A549 (cell line): ENCODE measurements at regions not wholly inside any gene's neighbourhood (a gene's known extent, or its start where the extent isn't known, plus 50 kb on each side); places are given as distances from the start of the nearest gene placed in this dataset.

Source experiments
- ATAC-seq, 2 experiments: fragments of 200-7000 bp in 1 of 2; fragments of >200 bp in 1 of 2; cut with Nextera tagmentation in 1 of 2; cut with Tn5 transposase in 1 of 2; 3 replicates each; pipeline versions ENCODE4 v1.8.0 to v1.9.1; 2018 to 2020; ENCODE audit warnings: mild to moderate bottlenecking in 1 of 2, moderate library complexity in 1 of 2
- CTCF ChIA-PET: fragments of 300-600 bp; sonication (Branson Sonifier 250); formaldehyde crosslinking; extraction: SDS; loops from one replicate; lab custom pipeline; 2021; ENCODE audit warnings: antibody characterized with exemption, inconsistent platforms; lab: Yijun Ruan, JAX
- POLR2A ChIA-PET: fragments of 350-600 bp; formaldehyde crosslinking; extraction: SDS; loops from one replicate; lab custom pipeline; 2021; ENCODE audit warnings: antibody characterized with exemption, inconsistent platforms; lab: Yijun Ruan, JAX
- DNase-seq, 2 experiments: peaks; one replicate each; pipeline versions ENCODE4 v3.0.0 to v3.0.0-alpha.2; 2011 to 2016; ENCODE audit warnings: low read depth in 1 of 2, low spot score in 1 of 2
- FAIRE-seq: peaks from 2 replicates; lab custom pipeline; 2011; peaks lifted over from hg19 to GRCh38; lab: Jason Lieb, UNC
- H3K27ac ChIP-seq, 2 experiments: fragments of >200 bp; sonication (Bioruptor Twin); formaldehyde crosslinking; 3 replicates each; pipeline ENCODE4 v1.5.1; 2016 to 2017
- H3K4me1 ChIP-seq: fragments of >200 bp; sonication (Bioruptor Twin); formaldehyde crosslinking; 3 replicates; pipeline ENCODE4 v1.6.1; 2016
- H3K4me2 ChIP-seq: fragments of >200 bp; sonication (Bioruptor Twin); formaldehyde crosslinking; 3 replicates; pipeline ENCODE4 v1.6.1; 2016
- H3K4me3 ChIP-seq: fragments of >200 bp; sonication (Bioruptor Twin); formaldehyde crosslinking; 3 replicates; pipeline ENCODE4 v1.5.1; 2016
- H3K9me3 ChIP-seq: fragments of >200 bp; sonication (Bioruptor Twin); formaldehyde crosslinking; 3 replicates; pipeline ENCODE4 v1.6.1; 2016
- BHLHE40 ChIP-seq: IDR thresholded peaks from 2 replicates; pipeline ENCODE4 v1.6.1; 2012; ENCODE audit warnings: low read depth, low read length, inconsistent platforms
- CBX8 ChIP-seq: fragments of 200-600 bp; sonication (generic); IDR thresholded peaks from 2 replicates; pipeline ENCODE4 v1.6.1; 2016
- CEBPB ChIP-seq, 2 experiments: fragments of >200 bp in 1 of 2; sonication (Bioruptor Twin) in 1 of 2; formaldehyde crosslinking in 1 of 2; IDR thresholded peaks; 2 replicates each; pipeline ENCODE4 v1.6.1; 2012 to 2016
- CHD2 ChIP-seq: fragments of 150-350 bp; IDR thresholded peaks from 2 replicates; pipeline ENCODE4 v1.6.1; 2014; ENCODE audit warnings: low read length; ENCODE audit not compliant: partially characterized antibody
- EHMT2 ChIP-seq: fragments of 200-600 bp; sonication (generic); IDR thresholded peaks from 2 replicates; pipeline ENCODE4 v1.6.1; 2016; ENCODE audit warnings: antibody characterized with exemption, low read depth, mild to moderate bottlenecking, moderate library complexity
- ESRRA ChIP-seq: fragments of 150-350 bp; IDR thresholded peaks from 2 replicates; pipeline ENCODE4 v1.6.1; 2014; ENCODE audit warnings: mild to moderate bottlenecking, low read length, borderline replicate concordance
- FOSB ChIP-seq: fragments of 250-450 bp; sonication (Bioruptor Pico); IDR thresholded peaks from 2 replicates; pipeline ENCODE4 v1.5.0; 2020; ENCODE audit warnings: mild to moderate bottlenecking, moderate library complexity
- GATA3 ChIP-seq: IDR thresholded peaks from 2 replicates; pipeline ENCODE4 v1.6.1; 2012; ENCODE audit warnings: borderline replicate concordance
- HEYL ChIP-seq: fragments of 250-450 bp; sonication (Bioruptor Pico); IDR thresholded peaks from 2 replicates; pipeline ENCODE4 v1.8.0; 2021; ENCODE audit warnings: mild to moderate bottlenecking, moderate library complexity
- HOXA7 ChIP-seq: fragments of 250-450 bp; sonication (Bioruptor Pico); IDR thresholded peaks from 2 replicates; pipeline ENCODE4 v1.5.0; 2020; ENCODE audit warnings: mild to moderate bottlenecking, moderate library complexity
- JUNB ChIP-seq: fragments of >200 bp; sonication (Bioruptor Twin); formaldehyde crosslinking; IDR thresholded peaks from 2 replicates; pipeline ENCODE4 v1.6.1; 2016
- KDM5A ChIP-seq: fragments of 200-600 bp; sonication (generic); IDR thresholded peaks from 2 replicates; pipeline ENCODE4 v1.6.1; 2016; ENCODE audit warnings: antibody characterized with exemption, mild to moderate bottlenecking
- MAZ ChIP-seq: fragments of 150-350 bp; IDR thresholded peaks from 2 replicates; pipeline ENCODE4 v1.6.1; 2014; ENCODE audit warnings: antibody characterized with exemption, low read depth, low read length, borderline replicate concordance
- POLR2A ChIP-seq: IDR thresholded peaks from 2 replicates; pipeline ENCODE4 v1.6.1; 2012; ENCODE audit warnings: mild to moderate bottlenecking, low read length
- POLR2AphosphoS2 ChIP-seq: conservative IDR thresholded peaks from 2 replicates; pipeline ENCODE4 v1.6.1; 2012; ENCODE audit warnings: low read length, improper control_type of control experiment, inconsistent platforms
- RAD21 ChIP-seq, 2 experiments: fragments of >200 bp in 1 of 2; sonication (Bioruptor Twin) in 1 of 2; formaldehyde crosslinking in 1 of 2; IDR thresholded peaks in 1 of 2; conservative IDR thresholded peaks in 1 of 2; 2 replicates in 1 of 2; 3 replicates in 1 of 2; pipeline ENCODE4 v1.6.1; 2012 to 2018; ENCODE audit warnings: inconsistent platforms in 1 of 2
- RCOR1 ChIP-seq: fragments of 150-350 bp; IDR thresholded peaks from 2 replicates; pipeline ENCODE4 v1.6.1; 2014; ENCODE audit warnings: antibody characterized with exemption, low read length, low read depth
- RNF2 ChIP-seq: fragments of 200-600 bp; sonication (generic); IDR thresholded peaks from 2 replicates; pipeline ENCODE4 v1.6.1; 2016; ENCODE audit warnings: low read depth, mild to moderate bottlenecking, antibody characterized with exemption, moderate library complexity, borderline replicate concordance
- SMC3 ChIP-seq: fragments of >200 bp; sonication (Bioruptor Twin); formaldehyde crosslinking; IDR thresholded peaks from 3 replicates; pipeline ENCODE4 v1.6.1; 2018; ENCODE audit warnings: inconsistent platforms
- SREBF2 ChIP-seq: fragments of 450-650 bp; IDR thresholded peaks from 2 replicates; pipeline ENCODE4 v1.6.1; 2014; ENCODE audit warnings: mild to moderate bottlenecking, moderate library complexity
- TP53 ChIP-seq: fragments of 250-450 bp; sonication (Bioruptor Pico); IDR thresholded peaks from 2 replicates; pipeline ENCODE4 v1.5.0; 2021; ENCODE audit warnings: mild to moderate bottlenecking, moderate library complexity
- USF2 ChIP-seq: fragments of 450-650 bp; IDR thresholded peaks from 2 replicates; pipeline ENCODE4 v1.6.1; 2014; ENCODE audit warnings: antibody characterized with exemption
- ZFP36 ChIP-seq: fragments of 450-650 bp; IDR thresholded peaks from 2 replicates; pipeline ENCODE4 v1.6.1; 2014; ENCODE audit warnings: borderline replicate concordance; ENCODE audit not compliant: partially characterized antibody
- ZNF302 ChIP-seq: fragments of 250-450 bp; sonication (Bioruptor Pico); IDR thresholded peaks from 2 replicates; pipeline ENCODE4 v1.9.0; 2021; ENCODE audit warnings: inconsistent platforms, mild to moderate bottlenecking, moderate library complexity
- WGBS: methylation state at CpG from one replicate; pipeline ENCODE4 v1.1.6; 2017; ENCODE audit errors: missing lambda C conversion rate; 5-methylcytosine and 5-hydroxymethylcytosine counted together
- TF ChIP-seq, protein P1 (sequence below): IDR thresholded peaks from 2 replicates; pipeline ENCODE4 v1.6.1; 2012; ENCODE audit warnings: low read depth, borderline replicate concordance
- TF ChIP-seq, protein P2 (sequence below): fragments of >200 bp; sonication (Bioruptor Twin); formaldehyde crosslinking; IDR thresholded peaks from 3 replicates; pipeline ENCODE4 v1.6.1; 2016
- TF ChIP-seq, protein P3 (sequence below): fragments of 250-450 bp; sonication (Bioruptor Pico); IDR thresholded peaks from 2 replicates; pipeline ENCODE4 v1.5.0; 2020; ENCODE audit warnings: low read depth, mild to moderate bottlenecking, moderate library complexity

GRCh38 chr12:30862486-30862885 is 64.1 kb upstream of the TSPAN11 start:
- 20% methylated on average over 5 of the region's 5 CpGs for WGBS
- ChIA-PET CTCF (interaction anchor here (0.5 to 2.8 kb wide), 4 partner anchors 11 to 471 kb away, joined by 3 to 14 read pairs (median 6); no protein-coding TSS in a partner anchor), POLR2A (no interaction called here)
- Histone ChIP-seq H3K4me3 (no peak overlapping the region), H3K4me2 (no peak overlapping the region)
- ATAC-seq (peak in 1 of 2 experiments; percentile 44; a peak in 3 of 6 replicates), DNase-seq (no peak)
- no peak for TF ChIP-seq RCOR1
- no peak for TF ChIP-seq USF2
- TF ChIP-seq ESRRA, result no peak
- TF ChIP-seq, protein P1, sequence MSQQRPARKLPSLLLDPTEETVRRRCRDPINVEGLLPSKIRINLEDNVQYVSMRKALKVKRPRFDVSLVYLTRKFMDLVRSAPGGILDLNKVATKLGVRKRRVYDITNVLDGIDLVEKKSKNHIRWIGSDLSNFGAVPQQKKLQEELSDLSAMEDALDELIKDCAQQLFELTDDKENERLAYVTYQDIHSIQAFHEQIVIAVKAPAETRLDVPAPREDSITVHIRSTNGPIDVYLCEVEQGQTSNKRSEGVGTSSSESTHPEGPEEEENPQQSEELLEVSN, result no peak
- no peak for TF ChIP-seq MAZ
- no peak for TF ChIP-seq HEYL (CRISPR knock-in tag)
- TF ChIP-seq RNF2, result no peak
- TF ChIP-seq GATA3, result no peak
- no peak for TF ChIP-seq SMC3
- TF ChIP-seq, all 56 proteins: peak for 0
- peaks cover 3% of the 10 kb centered on the region; the same call in 1 of the 3 replicates for H3K9me3 ChIP-seq
- H3K27ac ChIP-seq, result no peak overlapping the region
- no peak for FAIRE-seq
- no peaks in the 10 kb centered on the region for H3K4me1 ChIP-seq

GRCh38 chr12:30859226-30859625 is 67.3 kb upstream of the TSPAN11 start:
- H3K4me2 ChIP-seq, result no peak overlapping the region
- H3K4me1 ChIP-seq, result no peaks in the 10 kb centered on the region
- ATAC-seq (no peak), DNase-seq (no peak), FAIRE-seq (no peak)
- H3K4me3 ChIP-seq, result no peak overlapping the region
- no peaks in the 10 kb centered on the region for H3K9me3 ChIP-seq
- 0 out of 2 replicates have a peak, but pooled peaks have one; percentile 11 for TF ChIP-seq POLR2A
- no peak for TF ChIP-seq ZNF302
- CTCF ChIA-PET, result interaction anchor here (0.7 to 2.3 kb wide), 5 partner anchors 8 to 373 kb away, joined by 3 to 13 read pairs (median 4); no protein-coding TSS in a partner anchor
- 89% methylated on average over 2 of the region's 2 CpGs for WGBS
- no peak overlapping the region for H3K27ac ChIP-seq
- POLR2A ChIA-PET, result no interaction called here

DNA sequence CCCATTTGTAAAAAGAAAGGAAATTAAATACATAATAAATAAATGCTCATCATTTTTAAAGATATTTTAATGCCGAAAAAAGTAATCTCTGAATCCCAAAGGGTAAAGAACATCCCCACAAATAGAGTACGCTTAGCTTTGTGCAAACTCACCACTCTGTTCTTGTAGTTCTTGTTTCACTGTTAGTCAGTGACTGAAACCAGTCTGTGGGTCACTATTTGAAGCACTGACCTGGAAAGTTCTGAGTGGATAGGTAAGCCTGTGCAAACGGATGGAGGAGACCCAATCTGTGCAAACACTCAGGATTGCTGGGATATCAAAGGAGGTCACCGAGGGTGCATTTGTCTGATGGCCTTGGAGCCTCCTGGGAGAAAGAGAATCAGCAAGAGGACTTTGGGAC is 68.1 kb upstream of the TSPAN11 start:
- POLR2A ChIA-PET, result no interaction called here
- H3K4me3 ChIP-seq, result no peak overlapping the region
- no peak overlapping the region for H3K27ac ChIP-seq
- DNase-seq (no peak), ATAC-seq (no peak), FAIRE-seq (no peak)
- TF ChIP-seq CHD2, result no peak
- no peak for TF ChIP-seq POLR2AphosphoS2
- no peak for TF ChIP-seq TP53
- TF ChIP-seq, protein P2, sequence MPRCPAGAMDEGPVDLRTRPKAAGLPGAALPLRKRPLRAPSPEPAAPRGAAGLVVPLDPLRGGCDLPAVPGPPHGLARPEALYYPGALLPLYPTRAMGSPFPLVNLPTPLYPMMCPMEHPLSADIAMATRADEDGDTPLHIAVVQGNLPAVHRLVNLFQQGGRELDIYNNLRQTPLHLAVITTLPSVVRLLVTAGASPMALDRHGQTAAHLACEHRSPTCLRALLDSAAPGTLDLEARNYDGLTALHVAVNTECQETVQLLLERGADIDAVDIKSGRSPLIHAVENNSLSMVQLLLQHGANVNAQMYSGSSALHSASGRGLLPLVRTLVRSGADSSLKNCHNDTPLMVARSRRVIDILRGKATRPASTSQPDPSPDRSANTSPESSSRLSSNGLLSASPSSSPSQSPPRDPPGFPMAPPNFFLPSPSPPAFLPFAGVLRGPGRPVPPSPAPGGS, result no peak
- TF ChIP-seq JUNB, result no peak
- no peak for TF ChIP-seq KDM5A
- no peak for TF ChIP-seq USF2
- no peak for TF ChIP-seq HEYL (CRISPR knock-in tag)
- no peak for TF ChIP-seq RCOR1
- TF ChIP-seq RAD21 (conservative IDR thresholded peaks at IDR 0.05 in 1 of 2, IDR thresholded peaks at IDR 0.05 in 1 of 2), result no peak
- no peak for TF ChIP-seq CEBPB (IDR thresholded peaks at IDR 0.05)
- TF ChIP-seq HOXA7 (CRISPR knock-in tag), result no peak
- no peak for TF ChIP-seq EHMT2
- TF ChIP-seq, protein P3, sequence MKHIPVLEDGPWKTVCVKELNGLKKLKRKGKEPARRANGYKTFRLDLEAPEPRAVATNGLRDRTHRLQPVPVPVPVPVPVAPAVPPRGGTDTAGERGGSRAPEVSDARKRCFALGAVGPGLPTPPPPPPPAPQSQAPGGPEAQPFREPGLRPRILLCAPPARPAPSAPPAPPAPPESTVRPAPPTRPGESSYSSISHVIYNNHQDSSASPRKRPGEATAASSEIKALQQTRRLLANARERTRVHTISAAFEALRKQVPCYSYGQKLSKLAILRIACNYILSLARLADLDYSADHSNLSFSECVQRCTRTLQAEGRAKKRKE (CRISPR knock-in tag), result no peak
- TF ChIP-seq MAZ, result no peak
- no peak for TF ChIP-seq BHLHE40
- no peak for TF ChIP-seq ZFP36
- no peak for TF ChIP-seq CBX8
- no peak for TF ChIP-seq FOSB (CRISPR knock-in tag)
- no peak for TF ChIP-seq SREBF2
- WGBS, result 15% methylated on average over 4 of the region's 4 CpGs
- no peaks in the 10 kb centered on the region for H3K4me1 ChIP-seq
- H3K4me2 ChIP-seq, result no peak overlapping the region
- CTCF ChIA-PET, result no interaction called here
- no peaks in the 10 kb centered on the region for H3K9me3 ChIP-seq
